Hepatocyte (in vitro differentiated cells): ENCODE measurements at regions not wholly inside any gene's neighbourhood (a gene's known extent, or its start where the extent isn't known, plus 50 kb on each side); places are given as distances from the start of the nearest gene placed in this dataset.

Experiments used
- EZH2 ChIP-seq: fragments of 200-600 bp; sonication (generic); IDR thresholded peaks from 2 replicates; pipeline ENCODE4 v1.6.1; 2016; ENCODE audit warnings: antibody characterized with exemption, mild to moderate bottlenecking, borderline replicate concordance
- EZH2phosphoT487 ChIP-seq: fragments of 200-600 bp; sonication (generic); IDR thresholded peaks from one replicate; pipeline ENCODE4 v1.6.1; 2018; ENCODE audit warnings: antibody characterized with exemption, mild to moderate bottlenecking, low read depth, moderate library complexity; ENCODE audit not compliant: unreplicated experiment, severe bottlenecking

DNA sequence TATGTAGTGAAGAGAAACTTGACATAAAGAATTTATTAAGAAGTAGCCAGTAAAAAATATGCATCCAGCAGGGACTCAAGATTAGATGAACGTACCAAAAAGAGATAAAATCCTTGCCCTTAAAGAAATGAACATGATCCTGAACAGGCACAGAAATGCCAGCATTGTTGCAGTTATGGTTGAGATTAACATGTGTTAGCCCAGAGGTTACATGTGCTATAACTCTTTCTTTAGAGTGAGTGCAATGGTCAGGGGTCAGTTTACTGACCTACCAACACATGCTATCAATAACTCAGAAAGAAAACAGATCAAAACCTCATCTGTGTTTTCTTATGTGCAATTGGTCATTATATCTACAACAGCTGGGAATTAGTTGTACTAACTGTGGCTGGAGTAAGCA lies 166.1 kb upstream of the NDST3 start:
- no peak for TF ChIP-seq EZH2
- TF ChIP-seq EZH2phosphoT487 = no peak
